Right renal cortex interstitium (tissue), 3 donors: ENCODE measurements at regions not wholly inside any gene's neighbourhood (a gene's known extent, or its start where the extent isn't known, plus 50 kb on each side); places are given as distances from the start of the nearest gene placed in this dataset.
"Not testable (repeated sequence)": the region's sequence is repeated elsewhere in the genome, so short reads cannot be mapped to it uniquely, and the experiment has no call there.

ENCODE experiments used
- DNase-seq, 3 donors: peaks; one replicate each; pipeline ENCODE4 v3.0.0-alpha.2; 2013; ENCODE audit warnings: low read depth in 3 of 3, low spot score in 2 of 3

DNA sequence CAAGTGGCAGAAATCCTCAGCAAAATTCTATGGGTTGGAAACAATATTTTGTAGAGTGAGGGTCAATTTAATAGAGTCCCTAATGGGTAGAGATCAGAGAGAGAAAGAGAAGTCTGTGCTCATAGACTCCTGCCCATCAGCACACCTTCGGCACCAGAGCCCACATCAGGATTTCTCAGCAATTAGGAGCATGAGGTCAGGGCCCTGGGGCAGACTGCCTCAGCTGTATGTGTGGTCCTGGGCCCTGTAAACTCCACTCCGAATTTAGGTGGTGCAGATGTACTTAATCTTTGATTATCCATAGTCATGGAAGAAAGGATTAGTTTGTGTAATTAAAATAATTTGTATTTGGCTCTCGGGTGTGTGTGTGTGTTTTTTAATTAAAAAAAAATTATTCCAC, 372.6 kb downstream of the AEBP2 start:
- no peak for DNase-seq

DNA sequence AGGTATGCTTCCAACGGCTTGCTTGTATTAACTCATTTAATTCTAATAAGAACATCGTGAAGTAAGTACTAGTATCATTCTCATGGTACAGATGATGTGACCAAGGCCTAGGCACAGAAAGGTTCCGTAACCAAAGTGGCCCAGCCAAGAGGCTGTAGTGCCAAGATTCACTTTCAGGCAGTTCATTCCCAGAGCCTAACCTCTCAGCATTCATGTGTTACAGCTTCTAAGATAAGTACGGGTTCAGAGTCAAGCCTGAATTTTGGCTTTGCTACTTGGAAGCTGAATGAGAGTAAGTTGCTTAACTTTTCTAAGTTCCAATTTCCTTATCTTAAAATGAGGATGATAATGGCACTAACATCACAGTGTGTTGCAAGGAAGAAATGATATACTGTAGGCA, 379.9 kb downstream of the AEBP2 start:
- no peak for DNase-seq

GRCh38 chr12:19822476-19822875, 383.2 kb downstream of the AEBP2 start:
- no peak for DNase-seq

DNA sequence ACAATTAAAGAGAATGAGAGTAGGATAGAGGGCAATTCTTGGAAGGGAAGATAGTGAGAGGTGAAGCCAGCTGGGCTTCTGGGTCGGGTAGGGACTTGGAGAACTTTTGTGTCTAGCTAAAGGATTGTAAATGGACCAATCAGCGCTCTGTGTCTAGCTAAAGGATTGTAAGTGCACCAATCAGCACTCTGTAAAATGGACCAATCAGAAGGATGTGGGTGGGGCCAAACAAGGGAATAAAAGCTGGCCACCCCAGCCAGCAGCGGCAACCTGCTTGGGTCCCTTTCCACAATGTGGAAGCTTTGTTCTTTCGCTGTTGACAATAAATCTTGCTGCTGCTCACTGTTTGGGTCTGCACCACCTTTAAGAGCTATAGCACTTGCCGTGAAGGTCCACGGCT, 384.0 kb downstream of the AEBP2 start:
- not testable (repeated sequence) for DNase-seq

- no peak for DNase-seq
Measured at GRCh38 chr12:19826980-19827550, 387.8 kb downstream of the AEBP2 start.

DNA sequence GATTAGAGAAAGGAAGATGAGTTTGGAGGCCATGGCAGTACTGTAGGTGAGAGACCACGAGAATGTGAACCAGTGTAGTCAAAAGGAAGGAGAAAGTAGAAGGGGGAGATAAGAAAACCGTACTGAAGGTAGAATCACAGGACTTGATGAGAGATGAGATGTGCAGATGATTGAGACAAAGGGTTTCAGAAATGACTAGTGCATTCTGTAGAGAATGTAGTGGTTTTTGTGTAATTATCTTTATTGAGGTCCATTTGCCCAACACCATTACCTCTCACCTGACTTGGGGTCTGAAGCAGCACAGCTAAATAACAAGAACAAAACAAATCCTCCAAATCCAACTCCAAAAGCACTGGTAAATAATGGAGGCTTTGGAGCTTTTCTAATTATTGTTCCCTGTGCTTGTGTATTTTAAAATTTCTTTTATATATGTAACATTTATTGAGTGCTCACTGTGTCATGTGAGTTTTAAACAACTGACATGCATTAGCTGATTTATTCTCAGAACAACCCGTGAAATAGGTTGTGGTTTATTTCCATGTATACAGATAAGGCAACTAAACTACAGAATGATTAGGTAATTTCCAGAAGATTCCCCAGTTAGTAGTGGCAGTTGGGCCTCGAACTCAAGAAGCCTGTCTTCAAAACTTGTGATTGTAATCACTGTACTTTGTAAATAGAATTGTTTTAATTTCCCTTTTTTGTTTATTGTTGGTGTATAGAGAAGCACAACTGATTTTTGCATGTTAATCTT, 390.0 kb downstream of the AEBP2 start:
- no peak for DNase-seq

DNA sequence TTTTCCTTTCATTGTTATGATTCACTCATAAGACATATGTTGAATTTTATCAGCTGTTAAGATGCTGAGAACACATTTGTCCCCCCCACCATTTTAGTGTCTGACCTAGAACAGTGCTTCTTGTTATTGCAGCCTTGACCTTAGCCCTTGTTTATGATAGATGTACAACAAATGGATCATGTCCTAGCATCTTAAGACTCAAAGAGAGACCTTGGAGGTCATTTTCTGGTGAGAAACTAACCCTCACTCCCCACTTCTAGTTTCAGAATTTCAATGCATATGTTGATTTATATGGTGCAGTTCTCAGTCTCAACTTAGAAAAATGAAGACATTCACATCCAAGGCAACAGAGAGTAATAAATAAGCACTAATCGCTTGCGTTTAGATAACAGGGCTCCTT, 391.2 kb downstream of the AEBP2 start:
- peak; percentile 41 to 61 (median 57) for DNase-seq

DNA sequence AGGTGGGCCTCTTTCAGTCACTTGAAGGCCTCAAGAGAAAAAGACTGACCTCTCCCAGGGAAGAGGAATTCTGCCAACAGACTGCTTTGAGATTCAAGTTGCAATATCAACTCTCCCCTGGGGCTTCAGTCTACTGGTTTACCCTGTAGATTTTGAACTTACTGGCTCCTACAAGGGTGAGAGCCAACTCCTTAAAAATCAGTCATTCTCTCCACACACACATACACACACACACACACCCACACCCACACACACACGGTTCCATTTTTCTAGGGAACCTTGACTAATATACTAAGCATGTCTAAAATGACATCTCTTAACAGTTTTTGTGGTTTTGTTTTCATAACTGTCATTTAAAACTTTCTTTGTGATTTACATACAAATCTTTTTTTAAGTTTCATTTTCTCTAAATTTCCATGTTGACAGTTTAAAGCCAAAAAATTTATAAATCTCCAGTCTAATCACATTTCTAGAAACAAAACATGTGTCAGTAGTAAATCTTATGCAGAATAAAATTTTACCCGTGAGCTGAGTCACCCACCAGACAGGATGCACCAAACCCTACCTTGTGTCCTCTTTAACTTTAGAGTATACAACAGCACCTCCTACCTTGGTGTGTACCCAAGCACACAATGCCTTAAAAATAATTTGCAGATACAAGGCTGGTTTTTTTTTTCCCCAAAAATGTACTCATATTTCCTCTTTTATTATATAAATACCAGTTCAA, 394.6 kb downstream of the AEBP2 start:
- no peak for DNase-seq

- DNase-seq, result no peak
Measured at GRCh38 chr12:19834592-19834991, 395.3 kb downstream of the AEBP2 start.

DNA sequence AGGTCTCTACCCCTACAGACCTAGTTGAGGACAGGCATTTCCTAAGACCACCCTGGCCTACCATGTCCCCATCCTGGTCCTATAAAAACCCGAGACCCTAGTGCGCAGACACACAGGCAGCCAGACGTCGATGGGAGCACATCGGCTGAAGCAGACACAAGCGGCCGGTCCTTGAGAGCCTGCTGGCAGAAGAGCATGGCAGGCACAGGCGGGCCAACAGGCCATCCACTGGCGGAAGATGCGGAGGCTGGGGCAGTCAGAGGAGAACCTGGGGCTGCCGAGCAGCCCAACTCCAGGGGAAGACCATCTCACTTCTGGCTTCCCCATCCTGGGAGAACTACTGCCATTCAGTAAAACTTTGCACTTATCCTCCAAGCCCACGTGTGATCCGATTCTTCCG, 396.8 kb downstream of the AEBP2 start:
- no peak for DNase-seq

DNA sequence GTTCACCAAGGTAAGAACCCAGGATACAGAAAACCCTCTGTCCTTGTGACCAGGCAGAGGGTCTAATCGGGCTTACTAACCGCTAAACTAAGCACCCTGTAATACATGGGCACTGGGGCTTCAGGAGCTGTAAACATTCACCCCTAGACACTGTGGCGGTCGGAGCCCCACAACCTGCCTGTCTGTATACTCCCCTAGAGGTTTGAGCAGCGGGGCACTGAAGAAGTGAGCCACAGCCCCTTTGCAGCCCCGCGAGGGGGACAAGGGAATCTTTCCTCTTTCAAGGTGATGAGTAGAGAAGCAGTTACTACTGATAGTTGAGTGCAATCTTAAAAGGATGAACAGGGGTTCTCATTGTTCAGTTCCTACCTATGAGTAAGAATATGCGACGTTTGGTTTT, 397.2 kb downstream of the AEBP2 start:
- DNase-seq, result no peak

DNA sequence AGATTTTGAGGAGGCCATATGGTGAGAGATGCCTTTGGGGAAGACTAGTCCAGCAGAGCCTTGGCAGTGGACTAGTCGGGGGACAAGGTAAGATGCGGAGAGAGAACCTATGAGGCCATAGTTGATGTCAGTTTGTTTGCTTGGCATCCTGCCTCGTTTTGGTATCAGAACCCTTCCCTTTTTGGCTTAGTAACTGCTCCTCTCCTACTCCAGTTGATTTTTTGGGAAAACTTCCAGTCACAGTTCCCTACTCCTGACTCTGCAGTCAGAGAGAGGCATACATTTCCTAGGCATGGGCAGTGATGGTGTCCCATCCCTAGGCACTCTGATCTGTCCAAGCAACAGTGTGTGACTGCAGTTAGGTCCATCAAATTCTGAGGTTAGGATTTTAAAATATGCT, 398.3 kb downstream of the AEBP2 start:
- DNase-seq, result no peak

DNA sequence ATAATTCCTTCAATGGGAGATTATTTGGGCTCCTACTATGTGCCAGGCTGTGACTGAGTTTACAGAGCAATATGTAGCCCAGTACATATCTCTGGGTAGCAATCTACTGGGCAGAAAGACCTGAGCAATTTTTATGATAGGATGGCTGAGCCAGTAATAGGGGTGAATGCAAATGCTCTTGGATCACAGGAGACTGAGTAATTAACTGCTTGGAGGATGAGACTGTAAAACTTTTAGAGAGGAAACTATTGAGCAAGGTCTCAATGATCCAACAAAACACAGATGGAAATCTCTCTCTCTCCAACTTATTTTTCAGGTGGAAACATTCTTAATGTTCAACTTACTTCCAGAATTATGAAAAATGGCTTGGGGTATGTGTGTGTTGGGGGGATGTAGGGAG, 402.2 kb downstream of the AEBP2 start:
- no peak for DNase-seq

DNA sequence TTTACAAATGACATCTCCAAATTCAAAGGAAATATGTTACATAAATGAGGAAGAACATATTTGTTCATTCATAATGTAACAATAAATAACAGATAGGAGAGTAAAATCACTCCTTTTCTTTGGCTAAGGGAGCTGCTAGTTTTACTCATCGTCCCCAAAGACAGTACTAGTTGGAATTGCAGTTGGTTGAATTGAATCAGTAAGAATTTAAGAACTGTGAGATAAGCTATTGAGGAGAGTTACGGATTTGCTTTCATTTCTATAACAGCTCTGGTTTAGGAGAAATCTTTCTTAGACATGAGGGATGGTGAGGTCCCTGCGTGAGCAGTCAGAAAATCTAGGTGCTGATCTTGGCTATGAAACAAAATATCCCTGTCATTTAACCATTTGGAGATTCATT, 402.8 kb downstream of the AEBP2 start:
- no peak for DNase-seq

GRCh38 chr12:19844224-19844623, 404.9 kb downstream of the AEBP2 start:
- DNase-seq, result no peak

GRCh38 chr12:19846574-19846973, 407.3 kb downstream of the AEBP2 start:
- DNase-seq, result no peak

DNA sequence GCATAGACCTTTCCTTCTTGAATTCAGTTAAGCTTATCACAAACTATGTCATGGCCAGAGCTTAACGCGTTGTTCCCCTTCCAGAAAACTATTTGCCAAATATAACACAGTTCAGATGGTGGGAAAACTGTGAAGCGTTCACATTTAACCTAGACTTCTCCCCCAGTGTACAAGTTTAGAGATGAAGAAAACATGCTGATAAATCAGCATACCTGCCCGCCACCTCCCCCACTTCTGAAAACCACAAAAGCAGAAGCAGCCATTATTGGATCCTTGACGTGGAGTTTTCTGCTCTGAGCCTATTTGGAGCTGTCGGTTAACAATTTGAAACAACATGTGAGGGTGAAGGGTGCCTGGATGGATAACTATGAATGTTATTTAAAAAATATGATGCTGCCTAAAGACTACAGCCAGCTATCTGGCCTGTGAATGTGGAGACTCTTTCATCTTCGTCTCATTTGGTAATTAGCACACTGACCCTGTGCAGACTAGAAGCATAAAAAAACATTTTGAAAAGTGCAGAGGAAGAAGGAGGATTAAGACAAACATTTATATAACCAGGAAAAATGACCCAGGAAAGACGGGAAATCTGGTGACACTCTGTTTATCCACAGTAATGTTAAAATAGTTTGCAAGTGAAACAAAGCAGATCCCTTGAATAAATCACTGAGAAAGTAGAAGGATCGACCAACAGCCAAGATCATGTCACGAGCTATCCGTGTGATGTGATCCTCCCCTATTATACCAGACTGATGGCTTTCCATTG, 408.2 kb downstream of the AEBP2 start:
- peak; percentile 51 to 61 (median 57) for DNase-seq

DNA sequence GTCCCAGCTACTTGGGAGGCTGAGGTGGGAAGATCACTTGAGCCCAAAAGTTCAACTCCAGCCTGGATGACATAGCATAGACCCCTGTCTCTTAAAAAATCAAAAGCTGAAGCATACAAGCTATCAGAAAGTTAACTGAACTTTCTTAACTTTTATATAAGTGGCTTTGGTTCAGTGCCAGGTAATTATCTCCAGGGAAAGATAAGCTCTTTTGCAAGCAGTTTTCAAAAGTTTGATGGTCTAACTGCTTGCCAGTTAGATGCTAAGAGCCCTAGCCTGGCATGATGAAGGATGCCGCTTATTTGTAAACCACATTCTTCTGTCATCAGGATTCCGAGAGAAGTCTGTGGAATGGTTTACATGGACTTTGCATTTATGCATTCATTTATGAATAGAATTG, 409.1 kb downstream of the AEBP2 start:
- no peak for DNase-seq

DNA sequence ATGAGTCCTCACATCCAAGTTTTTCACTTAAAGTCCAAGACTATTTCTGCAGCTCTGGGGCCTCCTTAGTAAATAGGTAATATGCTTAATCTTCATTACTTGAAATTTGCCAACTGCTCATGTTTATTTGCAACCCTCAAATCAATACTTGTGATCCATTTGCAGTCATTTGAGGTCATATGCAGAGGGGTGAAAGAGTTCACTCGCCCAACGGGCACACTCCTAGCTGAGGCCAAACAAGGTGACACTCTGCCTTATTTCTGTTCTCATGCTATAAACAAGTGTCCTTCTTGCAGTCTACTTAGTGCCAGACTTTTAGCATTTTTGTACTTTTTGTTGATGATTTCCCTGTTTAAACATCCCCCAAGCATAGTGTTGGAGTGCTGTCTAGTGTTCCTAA, 409.9 kb downstream of the AEBP2 start:
- DNase-seq, result no peak

GRCh38 chr12:19850346-19851065, 411.2 kb downstream of the AEBP2 start:
- no peak for DNase-seq
